ACC112 (cell line): ENCODE measurements at regions not wholly inside any gene's neighbourhood (a gene's known extent, or its start where the extent isn't known, plus 50 kb on each side); places are given as distances from the start of the nearest gene placed in this dataset.
"Not testable (repeated sequence)": the region's sequence is repeated elsewhere in the genome, so short reads cannot be mapped to it uniquely, and the experiment has no call there.

Experiments used
- H2AFZ ChIP-seq: fragments of 200-600 bp; sonication (generic); one replicate; pipeline ENCODE4 v1.6.0; 2017; ENCODE audit warnings: antibody characterized with exemption, low read length; ENCODE audit not compliant: unreplicated experiment
- H3K27ac ChIP-seq: fragments of 200-600 bp; sonication (generic); 2 replicates; pipeline ENCODE4 v1.5.1; 2014; ENCODE audit warnings: low read depth, mild to moderate bottlenecking, antibody characterized with exemption, low read length, moderate library complexity
- H3K27me3 ChIP-seq: fragments of 200-600 bp; sonication (generic); 2 replicates; pipeline ENCODE4 v1.6.1; 2014; ENCODE audit warnings: mild to moderate bottlenecking, antibody characterized with exemption, low read length, moderate library complexity, mixed read lengths; ENCODE audit not compliant: insufficient read depth
- H3K36me3 ChIP-seq: fragments of 200-600 bp; sonication (generic); 2 replicates; pipeline ENCODE4 v1.6.1; 2016; ENCODE audit warnings: mild to moderate bottlenecking, antibody characterized with exemption, low read length, moderate library complexity, mixed read lengths; ENCODE audit not compliant: insufficient read depth
- H3K4me1 ChIP-seq: fragments of 200-600 bp; sonication (generic); one replicate; pipeline ENCODE4 v1.6.1; 2016; ENCODE audit warnings: low read length, mixed read lengths; ENCODE audit not compliant: insufficient read depth, unreplicated experiment, control insufficient read depth
- H3K4me3 ChIP-seq: fragments of 200-600 bp; sonication (generic); 2 replicates; pipeline ENCODE4 v1.5.1; 2014; ENCODE audit warnings: mild to moderate bottlenecking, low read depth, low read length
- H3K79me2 ChIP-seq: fragments of 200-600 bp; sonication (generic); one replicate; pipeline ENCODE4 v1.6.0; 2016; ENCODE audit warnings: low read length; ENCODE audit not compliant: control insufficient read depth, unreplicated experiment, insufficient read depth

- Histone ChIP-seq H3K27ac (peak overlapping the region; percentile 31; the same call in 1 of the 2 replicates), H3K27me3 (no peaks in the 10 kb centered on the region), H3K4me1 (peaks cover 20% of the 10 kb centered on the region)
Observed at GRCh38 chr1:234893725-234894630, 234.7 kb downstream of the TOMM20 start.

GRCh38 chr1:234893359-234893724, 235.3 kb downstream of the TOMM20 start:
- Histone ChIP-seq H3K4me1 (peaks cover 15% of the 10 kb centered on the region), H3K27ac (peak overlapping the region; percentile 31; the same call in 1 of the 2 replicates), H3K27me3 (no peaks in the 10 kb centered on the region), H2AFZ (no peak overlapping the region), H3K79me2 (no peaks in the 10 kb centered on the region), H3K4me3 (no peak overlapping the region), H3K36me3 (no peaks in the 10 kb centered on the region)

More at GRCh38 chr1:234893725-234894630, 234.7 kb downstream of the TOMM20 start:
- Histone ChIP-seq H3K79me2 (no peaks in the 10 kb centered on the region), H3K36me3 (no peaks in the 10 kb centered on the region), H2AFZ (peak overlapping the region; percentile 3), H3K4me3 (no peak overlapping the region)

GRCh38 chr1:234892642-234893041, 236.0 kb downstream of the TOMM20 start:
- Histone ChIP-seq H3K79me2 (no peaks in the 10 kb centered on the region), H3K27me3 (no peaks in the 10 kb centered on the region), H3K4me1 (peaks cover 15% of the 10 kb centered on the region), H3K4me3 (no peak overlapping the region), H3K27ac (no peak overlapping the region), H2AFZ (no peak overlapping the region), H3K36me3 (no peaks in the 10 kb centered on the region)

- Histone ChIP-seq H3K27ac (no peak overlapping the region), H2AFZ (no peak overlapping the region), H3K27me3 (no peaks in the 10 kb centered on the region), H3K4me1 (peaks cover 23% of the 10 kb centered on the region), H3K4me3 (no peak overlapping the region), H3K79me2 (no peaks in the 10 kb centered on the region), H3K36me3 (no peaks in the 10 kb centered on the region)
Observed at GRCh38 chr1:234891427-234891826, 237.2 kb downstream of the TOMM20 start.

GRCh38 chr1:234889643-234890042, 239.0 kb downstream of the TOMM20 start:
- Histone ChIP-seq H3K36me3 (no peaks in the 10 kb centered on the region), H3K79me2 (no peaks in the 10 kb centered on the region), H2AFZ (no peak overlapping the region), H3K27me3 (no peaks in the 10 kb centered on the region), H3K4me3 (no peak overlapping the region), H3K27ac (no peak overlapping the region), H3K4me1 (peaks cover 23% of the 10 kb centered on the region)

GRCh38 chr1:234888247-234888646, 240.4 kb downstream of the TOMM20 start:
- not testable (repeated sequence) for H3K36me3 ChIP-seq, H3K4me3 ChIP-seq, H2AFZ ChIP-seq, H3K79me2 ChIP-seq, H3K27ac ChIP-seq, H3K4me1 ChIP-seq, H3K27me3 ChIP-seq

GRCh38 chr1:234887016-234887900, 241.4 kb downstream of the TOMM20 start:
- Histone ChIP-seq H3K4me1 (peaks cover 8% of the 10 kb centered on the region), H3K36me3 (no peaks in the 10 kb centered on the region), H3K27ac (no peak overlapping the region), H2AFZ (no peak overlapping the region), H3K27me3 (no peaks in the 10 kb centered on the region), H3K4me3 (no peak overlapping the region), H3K79me2 (no peaks in the 10 kb centered on the region)

- H3K4me1 ChIP-seq, result peaks cover 8% of the 10 kb centered on the region
- H3K27ac ChIP-seq, result no peak overlapping the region
- no peaks in the 10 kb centered on the region for H3K36me3 ChIP-seq
- H3K79me2 ChIP-seq, result no peaks in the 10 kb centered on the region
- no peaks in the 10 kb centered on the region for H3K27me3 ChIP-seq
- H2AFZ ChIP-seq, result no peak overlapping the region
- H3K4me3 ChIP-seq, result no peak overlapping the region
Observed at GRCh38 chr1:234886081-234886984, 242.3 kb downstream of the TOMM20 start.

GRCh38 chr1:234885601-234886000, 243.0 kb downstream of the TOMM20 start:
- no peak overlapping the region for H3K27ac ChIP-seq
- no peaks in the 10 kb centered on the region for H3K27me3 ChIP-seq
- H3K4me3 ChIP-seq, result no peak overlapping the region
- no peaks in the 10 kb centered on the region for H3K36me3 ChIP-seq
- peaks cover 8% of the 10 kb centered on the region for H3K4me1 ChIP-seq
- H3K79me2 ChIP-seq, result no peaks in the 10 kb centered on the region
- H2AFZ ChIP-seq, result no peak overlapping the region

- H3K4me1 ChIP-seq, result peaks cover 8% of the 10 kb centered on the region
- no peak overlapping the region for H3K27ac ChIP-seq
- no peak overlapping the region for H3K4me3 ChIP-seq
- H2AFZ ChIP-seq, result no peak overlapping the region
- H3K36me3 ChIP-seq, result no peaks in the 10 kb centered on the region
- no peaks in the 10 kb centered on the region for H3K27me3 ChIP-seq
- no peaks in the 10 kb centered on the region for H3K79me2 ChIP-seq
Observed at GRCh38 chr1:234884701-234885100, 243.9 kb downstream of the TOMM20 start.
